Left lung (tissue), 4 donors: ENCODE measurements at regions not wholly inside any gene's neighbourhood (a gene's known extent, or its start where the extent isn't known, plus 50 kb on each side); places are given as distances from the start of the nearest gene placed in this dataset.

ENCODE experiments used
- ATAC-seq: fragments of 200-7000 bp; cut with Tn5 transposase; one replicate; pipeline ENCODE4 v1.9.1; 2020; ENCODE audit warnings: moderate library complexity
- DNase-seq, 4 donors: peaks; one replicate each; pipeline ENCODE4 v3.0.0-alpha.2; 2013 to 2020
- H3K27ac ChIP-seq, 2 donors: fragments of 200-600 bp; sonication (generic) in 1 of 2; one replicate each; pipeline versions ENCODE4 v1.5.0 to v1.8.0; 2020 to 2021
- H3K27me3 ChIP-seq, 2 donors: fragments of 200-600 bp; sonication (generic) in 1 of 2; one replicate each; pipeline versions ENCODE4 v1.5.0 to v1.8.0; 2020 to 2021
- H3K36me3 ChIP-seq, 2 donors: fragments of 200-600 bp; sonication (generic) in 1 of 2; one replicate each; pipeline versions ENCODE4 v1.5.0 to v1.8.0; 2020 to 2021
- H3K4me1 ChIP-seq, 2 donors: fragments of 200-600 bp; one replicate each; pipeline ENCODE4 v1.8.0; 2021
- H3K4me3 ChIP-seq, 2 donors: fragments of 200-600 bp; sonication (generic) in 1 of 2; one replicate each; pipeline versions ENCODE4 v1.5.0 to v1.8.0; 2020 to 2021; ENCODE audit warnings: mild to moderate bottlenecking in 1 of 2
- H3K9me3 ChIP-seq, 2 donors: fragments of 200-600 bp; sonication (generic) in 1 of 2; one replicate each; pipeline versions ENCODE4 v1.5.0 to v1.8.0; 2020 to 2021
- intact Hi-C, 2 donors: fragments of 100-400 bp; cut with DNase I; formaldehyde crosslinking; loops; one replicate each; pipeline versions ENCODE4 v1.11.2 to v1.14.2; 2022
- TF ChIP-seq, protein P1 (sequence below), 2 donors: fragments of 200-600 bp; sonication (generic) in 1 of 2; IDR thresholded peaks; one replicate each; pipeline versions ENCODE4 v1.5.0 to v1.8.0; 2021; ENCODE audit warnings: antibody characterized with exemption in 2 of 2
- donor health status: DM: no; HTN: yes; CAD: no.
- donor health status: DM: no; HTN: no; CAD: no.

DNA sequence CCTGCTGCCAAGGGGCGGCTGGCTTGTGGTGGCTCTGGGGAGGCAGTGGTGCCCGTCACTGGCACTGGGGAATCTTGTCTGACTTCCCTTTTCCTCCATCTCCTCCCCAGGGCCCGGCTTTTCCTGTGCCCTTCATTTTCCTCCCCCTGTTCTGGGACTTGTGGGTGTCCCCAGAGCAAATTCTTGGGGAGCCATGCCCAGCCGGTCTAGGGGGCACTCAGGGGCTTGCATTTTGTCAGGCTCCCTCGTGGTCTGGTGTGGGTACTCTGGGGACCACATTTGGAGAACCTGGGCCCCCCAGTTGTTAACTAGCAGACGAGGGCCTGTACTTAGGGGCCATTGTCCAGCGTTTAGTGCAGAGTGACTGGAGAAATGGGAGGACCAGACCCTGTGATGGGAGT lies 105.2 kb upstream of the IER5L start:
- peak overlapping the region; percentile 22 to 53 for H3K4me3 ChIP-seq
- peak in 1 of 4 donors; percentile 32 for DNase-seq

DNA sequence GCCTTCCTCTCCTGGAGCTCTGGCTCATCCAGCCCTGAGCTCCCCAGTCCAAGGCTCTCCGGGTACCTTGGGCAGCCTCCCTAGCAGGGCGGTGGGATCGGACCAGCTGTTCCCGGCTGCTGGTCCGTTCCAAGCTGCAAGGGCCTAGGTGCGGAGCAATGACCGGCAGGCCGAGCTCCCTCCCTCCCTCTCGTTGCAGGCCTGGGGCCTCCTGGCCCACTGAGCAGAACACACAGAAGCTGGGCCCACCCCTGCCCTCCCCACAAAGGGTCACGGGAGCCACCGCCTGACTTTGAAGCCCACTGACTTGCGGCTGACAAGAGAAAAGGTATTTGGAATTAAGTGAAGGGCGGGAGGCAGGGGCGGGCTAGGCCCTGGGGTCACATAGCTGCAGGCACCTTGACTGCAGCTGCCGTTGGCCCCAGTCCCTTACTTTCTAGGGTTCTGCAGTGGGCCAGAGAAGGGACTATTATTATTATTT lies 104.7 kb upstream of the IER5L start:
- H3K27me3 ChIP-seq = no peaks in the 10 kb centered on the region
- H3K4me1 ChIP-seq = peaks cover 11 to 28% of the 10 kb centered on the region in 2 donors
- ATAC-seq (peak; percentile 23), DNase-seq (peak in 2 of 4 donors; percentile 33 to 76)
- H3K36me3 ChIP-seq = peaks cover 0 to 3% of the 10 kb centered on the region in 2 donors
- intact Hi-C loops = no loop called here
- no peaks in the 10 kb centered on the region for H3K9me3 ChIP-seq
- TF ChIP-seq, protein P1, sequence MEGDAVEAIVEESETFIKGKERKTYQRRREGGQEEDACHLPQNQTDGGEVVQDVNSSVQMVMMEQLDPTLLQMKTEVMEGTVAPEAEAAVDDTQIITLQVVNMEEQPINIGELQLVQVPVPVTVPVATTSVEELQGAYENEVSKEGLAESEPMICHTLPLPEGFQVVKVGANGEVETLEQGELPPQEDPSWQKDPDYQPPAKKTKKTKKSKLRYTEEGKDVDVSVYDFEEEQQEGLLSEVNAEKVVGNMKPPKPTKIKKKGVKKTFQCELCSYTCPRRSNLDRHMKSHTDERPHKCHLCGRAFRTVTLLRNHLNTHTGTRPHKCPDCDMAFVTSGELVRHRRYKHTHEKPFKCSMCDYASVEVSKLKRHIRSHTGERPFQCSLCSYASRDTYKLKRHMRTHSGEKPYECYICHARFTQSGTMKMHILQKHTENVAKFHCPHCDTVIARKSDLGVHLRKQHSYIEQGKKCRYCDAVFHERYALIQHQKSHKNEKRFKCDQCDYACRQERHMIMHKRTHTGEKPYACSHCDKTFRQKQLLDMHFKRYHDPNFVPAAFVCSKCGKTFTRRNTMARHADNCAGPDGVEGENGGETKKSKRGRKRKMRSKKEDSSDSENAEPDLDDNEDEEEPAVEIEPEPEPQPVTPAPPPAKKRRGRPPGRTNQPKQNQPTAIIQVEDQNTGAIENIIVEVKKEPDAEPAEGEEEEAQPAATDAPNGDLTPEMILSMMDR (IDR thresholded peaks at IDR 0.05) = no peak
- peak overlapping the region; percentile 22 to 53 for H3K4me3 ChIP-seq
- peak overlapping the region in 1 of 2 donors; percentile 66 for H3K27ac ChIP-seq

More for the DNA sequence above, 105.2 kb upstream of the IER5L start:
- Histone ChIP-seq H3K9me3 (no peaks in the 10 kb centered on the region), H3K27ac (peak overlapping the region in 1 of 2 donors; percentile 66), H3K4me1 (peaks cover 11 to 28% of the 10 kb centered on the region in 2 donors), H3K36me3 (peaks cover 0 to 3% of the 10 kb centered on the region in 2 donors), H3K27me3 (no peaks in the 10 kb centered on the region)
- TF ChIP-seq, protein P1 (IDR thresholded peaks at IDR 0.05) = no peak
- intact Hi-C loops = no loop called here
- peak; percentile 14 for ATAC-seq

DNA sequence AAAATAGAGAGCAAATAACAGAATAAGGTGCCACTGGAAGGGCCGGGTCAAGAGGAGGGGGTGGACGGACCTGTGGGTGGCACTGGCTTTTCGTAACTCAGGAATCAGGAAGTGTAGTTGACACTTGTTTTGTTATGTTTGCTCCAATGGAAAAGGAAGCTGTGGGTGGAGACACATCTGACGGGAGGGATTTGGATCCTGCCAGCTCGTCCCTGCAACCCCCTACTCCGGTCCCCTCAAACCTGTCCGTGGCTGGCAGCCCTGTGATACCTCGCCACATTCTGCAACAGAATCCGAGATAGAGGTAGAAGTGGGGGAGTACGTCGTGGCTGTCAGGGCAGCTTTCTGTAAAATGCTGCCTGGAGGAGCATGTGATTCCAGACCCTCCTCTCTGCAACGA lies 104.2 kb upstream of the IER5L start:
- intact Hi-C loops = no loop called here
- DNase-seq (peak in 1 of 4 donors; percentile 49), ATAC-seq (peak; percentile 90)
- TF ChIP-seq, protein P1 (IDR thresholded peaks at IDR 0.05) = no peak
- no peaks in the 10 kb centered on the region for H3K27me3 ChIP-seq
- H3K4me1 ChIP-seq = peaks cover 11 to 28% of the 10 kb centered on the region in 2 donors
- no peaks in the 10 kb centered on the region for H3K9me3 ChIP-seq
- peak overlapping the region; percentile 22 to 53 for H3K4me3 ChIP-seq
- H3K36me3 ChIP-seq = peaks cover 0 to 3% of the 10 kb centered on the region in 2 donors
- H3K27ac ChIP-seq = peak overlapping the region in 1 of 2 donors; percentile 66

DNA sequence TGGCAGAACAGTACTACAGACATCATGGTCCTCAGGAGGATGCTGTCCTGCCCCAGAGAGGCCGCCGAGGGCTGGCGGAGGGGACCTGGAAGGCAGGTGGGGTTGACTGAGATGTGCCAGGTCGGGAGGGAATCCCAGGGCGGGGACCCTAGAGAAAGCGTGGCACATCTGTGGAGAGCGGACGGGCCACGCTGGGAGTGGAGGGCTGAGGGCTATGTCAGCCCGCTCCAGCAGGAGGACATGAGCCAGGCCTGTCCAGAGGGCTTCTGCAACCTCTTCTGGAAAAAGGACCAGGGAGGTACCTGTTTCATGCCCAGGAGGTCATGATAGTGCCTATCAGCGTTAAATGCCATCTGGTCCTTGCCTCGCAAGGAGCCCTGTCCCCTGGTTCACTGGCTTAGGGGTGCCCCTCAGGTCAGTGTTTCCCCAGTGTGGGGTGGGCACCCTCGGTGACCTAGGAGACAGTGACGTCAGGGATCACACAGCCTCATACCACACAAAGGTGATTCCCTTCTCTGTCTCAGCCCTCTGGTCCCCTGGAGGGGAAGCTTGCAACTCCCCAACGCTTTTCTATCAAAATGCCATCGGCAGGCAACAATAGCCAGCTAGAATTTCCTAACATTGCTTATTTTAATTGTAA lies 103.6 kb upstream of the IER5L start:
- TF ChIP-seq, protein P1 (IDR thresholded peaks at IDR 0.05) = no peak
- no peaks in the 10 kb centered on the region for H3K9me3 ChIP-seq
- no peaks in the 10 kb centered on the region for H3K27me3 ChIP-seq
- peak overlapping the region in 1 of 2 donors; percentile 66 for H3K27ac ChIP-seq
- intact Hi-C loops = no loop called here
- ATAC-seq (no peak), DNase-seq (peak in 1 of 4 donors; percentile 28)
- H3K36me3 ChIP-seq = peaks cover 0 to 3% of the 10 kb centered on the region in 2 donors
- peaks cover 11 to 28% of the 10 kb centered on the region in 2 donors for H3K4me1 ChIP-seq
- H3K4me3 ChIP-seq = peak overlapping the region in 1 of 2 donors; percentile 53

DNA sequence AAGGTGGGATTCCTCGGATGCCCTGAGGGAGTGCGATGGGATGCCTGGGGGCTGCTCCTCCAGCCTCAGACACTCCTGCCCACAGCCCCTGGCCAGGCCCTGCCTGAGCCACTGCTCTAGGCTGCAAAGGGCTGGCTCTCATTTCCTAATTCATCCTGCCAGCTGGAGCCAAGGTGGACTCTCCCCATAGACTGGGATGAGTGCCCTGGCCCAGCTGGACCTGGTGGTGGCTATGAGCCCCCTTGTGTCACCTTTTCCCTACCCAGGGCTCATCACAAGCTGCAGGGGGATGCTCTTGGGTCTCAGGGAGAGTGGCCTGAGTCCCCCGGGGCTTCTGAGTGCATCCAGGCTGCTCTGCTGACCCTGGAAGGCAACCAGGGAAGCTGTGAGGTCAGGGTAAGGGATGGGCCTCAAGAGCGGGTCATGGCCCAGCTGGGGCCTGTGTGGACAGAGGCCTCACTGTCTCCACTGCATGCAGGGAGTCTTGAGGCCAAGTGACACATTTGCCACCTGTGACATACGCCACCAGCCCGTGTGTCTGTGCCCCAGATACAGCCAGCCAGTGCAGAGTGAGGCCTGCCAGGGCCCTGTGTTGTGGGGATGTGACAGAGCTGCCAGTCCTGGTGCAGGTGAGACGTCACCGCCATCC lies 102.7 kb upstream of the IER5L start:
- peak in 1 of 4 donors; percentile 25 for DNase-seq
- Histone ChIP-seq H3K36me3 (no peaks in the 10 kb centered on the region), H3K9me3 (no peaks in the 10 kb centered on the region), H3K4me3 (no peak overlapping the region), H3K27me3 (no peaks in the 10 kb centered on the region), H3K27ac (no peak overlapping the region), H3K4me1 (peaks cover 11 to 28% of the 10 kb centered on the region in 2 donors)
- ATAC-seq = no peak
- intact Hi-C loops = no loop called here
- TF ChIP-seq, protein P1 (IDR thresholded peaks at IDR 0.05) = no peak
